GM12892 (cell line): ENCODE measurements at regions not wholly inside any gene's neighbourhood (a gene's known extent, or its start where the extent isn't known, plus 50 kb on each side); places are given as distances from the start of the nearest gene placed in this dataset.

ENCODE experiments used
- POLR2AphosphoS5 ChIP-seq: IDR thresholded peaks from 2 replicates; pipeline ENCODE4 v1.6.1; 2011; ENCODE audit warnings: low read depth, low read length, control low read depth
- TAF1 ChIP-seq: IDR thresholded peaks from 2 replicates; pipeline ENCODE4 v1.6.1; 2011; ENCODE audit warnings: low read depth, mild to moderate bottlenecking, control low read depth, low read length, borderline replicate concordance

GRCh38 chr2:187232749-187233148 is 215.3 kb downstream of the CALCRL start:
- TF ChIP-seq POLR2AphosphoS5 (no peak), TAF1 (no peak)
